IPS-20b (cell line): ENCODE measurements at regions not wholly inside any gene's neighbourhood (a gene's known extent, or its start where the extent isn't known, plus 50 kb on each side); places are given as distances from the start of the nearest gene placed in this dataset.

Source experiments
- H3K27ac ChIP-seq: one replicate; pipeline ENCODE4 v1.5.1; 2013; ENCODE audit warnings: low read length
- H3K27me3 ChIP-seq: 2 replicates; pipeline ENCODE4 v1.6.1; 2013; ENCODE audit warnings: mild to moderate bottlenecking, low read length, inconsistent platforms; ENCODE audit not compliant: insufficient read depth
- H3K36me3 ChIP-seq: 2 replicates; pipeline ENCODE4 v1.6.1; 2013; ENCODE audit warnings: low read depth, mild to moderate bottlenecking, inconsistent platforms, low read length, moderate library complexity; ENCODE audit not compliant: insufficient read depth
- H3K4me1 ChIP-seq: 2 replicates; pipeline ENCODE4 v1.6.1; 2013; ENCODE audit warnings: mild to moderate bottlenecking, control low read depth, inconsistent platforms, low read length, moderate library complexity; ENCODE audit not compliant: insufficient read depth
- H3K4me3 ChIP-seq: 2 replicates; pipeline ENCODE4 v1.5.1; 2013; ENCODE audit warnings: mild to moderate bottlenecking, low read length, inconsistent platforms
- H3K9ac ChIP-seq: 2 replicates; pipeline ENCODE4 v1.6.1; 2013; ENCODE audit warnings: low read depth, mild to moderate bottlenecking, inconsistent platforms, low read length, moderate library complexity
- H3K9me3 ChIP-seq: 2 replicates; pipeline ENCODE4 v1.6.1; 2013; ENCODE audit warnings: mild to moderate bottlenecking, low read depth, low read length, inconsistent platforms; ENCODE audit not compliant: insufficient read depth

- H3K27ac ChIP-seq = no peak overlapping the region
- no peaks in the 10 kb centered on the region for H3K27me3 ChIP-seq
- no peak overlapping the region for H3K9ac ChIP-seq
- H3K36me3 ChIP-seq = no peaks in the 10 kb centered on the region
- no peaks in the 10 kb centered on the region for H3K9me3 ChIP-seq
- H3K4me3 ChIP-seq = no peak overlapping the region
- H3K4me1 ChIP-seq = peaks cover 16% of the 10 kb centered on the region; the same call in 1 of the 2 replicates
Observed at GRCh38 chr14:56989359-56989758, 179.1 kb upstream of the OTX2 start.

- no peaks in the 10 kb centered on the region for H3K9me3 ChIP-seq
- H3K4me3 ChIP-seq = no peak overlapping the region
- no peaks in the 10 kb centered on the region for H3K27me3 ChIP-seq
- H3K9ac ChIP-seq = no peak overlapping the region
- no peak overlapping the region for H3K27ac ChIP-seq
- H3K36me3 ChIP-seq = no peaks in the 10 kb centered on the region
- H3K4me1 ChIP-seq = no peaks in the 10 kb centered on the region
Observed at GRCh38 chr14:56979936-56980335, 169.7 kb upstream of the OTX2 start.

GRCh38 chr14:56976211-56976610, 165.9 kb upstream of the OTX2 start:
- H3K4me1 ChIP-seq = no peaks in the 10 kb centered on the region
- no peaks in the 10 kb centered on the region for H3K36me3 ChIP-seq
- H3K4me3 ChIP-seq = no peak overlapping the region
- H3K27me3 ChIP-seq = no peaks in the 10 kb centered on the region
- H3K9ac ChIP-seq = no peak overlapping the region
- H3K9me3 ChIP-seq = no peaks in the 10 kb centered on the region
- H3K27ac ChIP-seq = no peak overlapping the region

GRCh38 chr14:56975521-56975920, 165.2 kb upstream of the OTX2 start:
- Histone ChIP-seq H3K4me3 (no peak overlapping the region), H3K36me3 (no peaks in the 10 kb centered on the region), H3K4me1 (no peaks in the 10 kb centered on the region), H3K9me3 (no peaks in the 10 kb centered on the region), H3K27me3 (no peaks in the 10 kb centered on the region), H3K9ac (no peak overlapping the region), H3K27ac (no peak overlapping the region)

- Histone ChIP-seq H3K9ac (no peak overlapping the region), H3K36me3 (no peaks in the 10 kb centered on the region), H3K27me3 (no peaks in the 10 kb centered on the region), H3K4me1 (no peaks in the 10 kb centered on the region), H3K27ac (no peak overlapping the region), H3K4me3 (no peak overlapping the region), H3K9me3 (no peaks in the 10 kb centered on the region)
Observed at GRCh38 chr14:56972948-56973347, 162.7 kb upstream of the OTX2 start.

- Histone ChIP-seq H3K9me3 (no peaks in the 10 kb centered on the region), H3K9ac (no peak overlapping the region), H3K4me3 (no peak overlapping the region), H3K27me3 (no peaks in the 10 kb centered on the region), H3K27ac (no peak overlapping the region), H3K36me3 (no peaks in the 10 kb centered on the region), H3K4me1 (peaks cover 6% of the 10 kb centered on the region; the same call in 1 of the 2 replicates)
Observed at GRCh38 chr14:56964895-56965294, 154.6 kb upstream of the OTX2 start.

GRCh38 chr14:56963381-56963780, 153.1 kb upstream of the OTX2 start:
- Histone ChIP-seq H3K27ac (no peak overlapping the region), H3K9ac (no peak overlapping the region), H3K4me1 (peaks cover 6% of the 10 kb centered on the region; the same call in 1 of the 2 replicates), H3K4me3 (no peak overlapping the region), H3K9me3 (no peaks in the 10 kb centered on the region), H3K36me3 (no peaks in the 10 kb centered on the region), H3K27me3 (no peaks in the 10 kb centered on the region)

GRCh38 chr14:56962444-56963080, 152.3 kb upstream of the OTX2 start:
- peaks cover 6% of the 10 kb centered on the region; the same call in 1 of the 2 replicates for H3K4me1 ChIP-seq
- H3K9ac ChIP-seq = no peak overlapping the region
- H3K4me3 ChIP-seq = no peak overlapping the region

GRCh38 chr14:56959869-56960268, 149.6 kb upstream of the OTX2 start:
- no peaks in the 10 kb centered on the region for H3K9me3 ChIP-seq
- no peak overlapping the region for H3K27ac ChIP-seq
- H3K27me3 ChIP-seq = no peaks in the 10 kb centered on the region
- H3K4me1 ChIP-seq = peaks cover 6% of the 10 kb centered on the region; the same call in 1 of the 2 replicates
- no peaks in the 10 kb centered on the region for H3K36me3 ChIP-seq
- no peak overlapping the region for H3K9ac ChIP-seq
- no peak overlapping the region for H3K4me3 ChIP-seq

More at GRCh38 chr14:56962444-56963080, 152.3 kb upstream of the OTX2 start:
- Histone ChIP-seq H3K27me3 (no peaks in the 10 kb centered on the region), H3K9me3 (no peaks in the 10 kb centered on the region), H3K36me3 (no peaks in the 10 kb centered on the region), H3K27ac (no peak overlapping the region)

GRCh38 chr14:56959121-56959520, 148.8 kb upstream of the OTX2 start:
- no peak overlapping the region for H3K4me3 ChIP-seq
- H3K4me1 ChIP-seq = peaks cover 6% of the 10 kb centered on the region; the same call in 1 of the 2 replicates
- no peak overlapping the region for H3K27ac ChIP-seq
- no peaks in the 10 kb centered on the region for H3K9me3 ChIP-seq
- H3K27me3 ChIP-seq = no peaks in the 10 kb centered on the region
- no peak overlapping the region for H3K9ac ChIP-seq
- no peaks in the 10 kb centered on the region for H3K36me3 ChIP-seq

- H3K27me3 ChIP-seq = no peaks in the 10 kb centered on the region
- H3K4me3 ChIP-seq = no peak overlapping the region
- H3K27ac ChIP-seq = no peak overlapping the region
- H3K9ac ChIP-seq = no peak overlapping the region
- no peaks in the 10 kb centered on the region for H3K36me3 ChIP-seq
- H3K4me1 ChIP-seq = peaks cover 16% of the 10 kb centered on the region; the same call in 1 of the 2 replicates
- H3K9me3 ChIP-seq = no peaks in the 10 kb centered on the region
Observed at GRCh38 chr14:56956182-56956581, 145.9 kb upstream of the OTX2 start.

- Histone ChIP-seq H3K4me3 (no peak overlapping the region), H3K4me1 (peaks cover 16% of the 10 kb centered on the region; the same call in 1 of the 2 replicates), H3K27ac (no peak overlapping the region), H3K9ac (no peak overlapping the region), H3K27me3 (no peaks in the 10 kb centered on the region), H3K36me3 (no peaks in the 10 kb centered on the region), H3K9me3 (no peaks in the 10 kb centered on the region)
Observed at GRCh38 chr14:56955745-56956144, 145.5 kb upstream of the OTX2 start.
